WI38 (cell line): ENCODE measurements at regions not wholly inside any gene's neighbourhood (a gene's known extent, or its start where the extent isn't known, plus 50 kb on each side); places are given as distances from the start of the nearest gene placed in this dataset.

Experiments
- H3K4me3 ChIP-seq: 2 replicates; pipeline ENCODE4 v1.5.1; 2011; ENCODE audit warnings: low read depth, mild to moderate bottlenecking, control low read depth, low read length
- TF ChIP-seq, protein P1 (sequence below): IDR thresholded peaks from 2 replicates; pipeline ENCODE4 v1.5.1; 2012; ENCODE audit warnings: low read depth, mild to moderate bottlenecking, control low read depth, low read length

- TF ChIP-seq, protein P1, sequence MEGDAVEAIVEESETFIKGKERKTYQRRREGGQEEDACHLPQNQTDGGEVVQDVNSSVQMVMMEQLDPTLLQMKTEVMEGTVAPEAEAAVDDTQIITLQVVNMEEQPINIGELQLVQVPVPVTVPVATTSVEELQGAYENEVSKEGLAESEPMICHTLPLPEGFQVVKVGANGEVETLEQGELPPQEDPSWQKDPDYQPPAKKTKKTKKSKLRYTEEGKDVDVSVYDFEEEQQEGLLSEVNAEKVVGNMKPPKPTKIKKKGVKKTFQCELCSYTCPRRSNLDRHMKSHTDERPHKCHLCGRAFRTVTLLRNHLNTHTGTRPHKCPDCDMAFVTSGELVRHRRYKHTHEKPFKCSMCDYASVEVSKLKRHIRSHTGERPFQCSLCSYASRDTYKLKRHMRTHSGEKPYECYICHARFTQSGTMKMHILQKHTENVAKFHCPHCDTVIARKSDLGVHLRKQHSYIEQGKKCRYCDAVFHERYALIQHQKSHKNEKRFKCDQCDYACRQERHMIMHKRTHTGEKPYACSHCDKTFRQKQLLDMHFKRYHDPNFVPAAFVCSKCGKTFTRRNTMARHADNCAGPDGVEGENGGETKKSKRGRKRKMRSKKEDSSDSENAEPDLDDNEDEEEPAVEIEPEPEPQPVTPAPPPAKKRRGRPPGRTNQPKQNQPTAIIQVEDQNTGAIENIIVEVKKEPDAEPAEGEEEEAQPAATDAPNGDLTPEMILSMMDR, result no peak
Measured at GRCh38 chr10:8349610-8350249, 295.2 kb downstream of the GATA3 start.

GRCh38 chr10:8350250-8350967 is 295.9 kb downstream of the GATA3 start:
- no peak overlapping the region for H3K4me3 ChIP-seq
- TF ChIP-seq, protein P1, result no peak

More at GRCh38 chr10:8349610-8350249, 295.2 kb downstream of the GATA3 start:
- no peak overlapping the region for H3K4me3 ChIP-seq

- no peak overlapping the region for H3K4me3 ChIP-seq
- TF ChIP-seq, protein P1, result no peak
Measured at GRCh38 chr10:8352171-8353075, 297.9 kb downstream of the GATA3 start.

DNA sequence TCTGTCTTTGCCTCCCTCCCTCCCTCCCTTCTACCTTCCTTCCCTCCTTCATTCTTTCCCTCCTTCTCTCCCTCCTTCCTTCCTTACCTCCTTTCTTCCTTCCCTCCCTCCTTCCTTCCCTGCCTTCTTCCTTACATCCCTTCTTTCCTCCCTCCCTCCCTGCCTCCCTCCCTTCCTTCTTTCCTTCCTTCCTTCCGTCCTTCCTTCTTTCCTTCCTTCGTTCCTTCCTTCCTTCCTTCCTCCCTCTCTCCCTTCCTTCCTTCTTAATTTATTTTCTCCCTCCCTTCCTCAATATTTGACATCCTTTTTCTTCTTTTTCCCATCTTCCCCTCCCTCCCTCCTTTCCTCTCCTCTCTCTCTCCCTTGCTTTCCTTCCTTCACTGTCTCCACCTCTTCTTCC is 301.8 kb downstream of the GATA3 start:
- TF ChIP-seq, protein P1, result no peak
- no peak overlapping the region for H3K4me3 ChIP-seq

GRCh38 chr10:8359467-8359866 is 305.0 kb downstream of the GATA3 start:
- TF ChIP-seq, protein P1, result no peak
- no peak overlapping the region for H3K4me3 ChIP-seq

- no peak overlapping the region for H3K4me3 ChIP-seq
- TF ChIP-seq, protein P1, result no peak
Measured at GRCh38 chr10:8360365-8360764, 305.9 kb downstream of the GATA3 start.
